ENCODE measurements at regions not wholly inside any gene's neighbourhood (a gene's known extent, or its start where the extent isn't known, plus 50 kb on each side); places are given as distances from the start of the nearest gene placed in this dataset.

GRCh38 chr4:97493815-97494518, 649.3 kb downstream of the STPG2 start:
- no peak overlapping the region for H3K4me3 ChIP-seq (ENCODE audit: low read depth, low read length)
- TF ChIP-seq CTCF (IDR thresholded peaks at IDR 0.05; ENCODE audit: control insufficient read depth, extremely low read depth, insufficient read depth) = no peak
- DNase-seq (ENCODE audit: low read depth) = no peak

GRCh38 chr4:97496298-97496873, 646.9 kb downstream of the STPG2 start:
- no peak for TF ChIP-seq CTCF (IDR thresholded peaks at IDR 0.05; ENCODE audit: control insufficient read depth, extremely low read depth, insufficient read depth)
- no peak overlapping the region for H3K4me3 ChIP-seq (ENCODE audit: low read depth, low read length)

GRCh38 chr4:97498875-97499274, 644.4 kb downstream of the STPG2 start:
- no peak overlapping the region for H3K4me3 ChIP-seq (ENCODE audit: low read depth, low read length)
- DNase-seq (ENCODE audit: low read depth) = no peak
- TF ChIP-seq CTCF (IDR thresholded peaks at IDR 0.05; ENCODE audit: control insufficient read depth, extremely low read depth, insufficient read depth) = no peak

More at GRCh38 chr4:97496298-97496873, 646.9 kb downstream of the STPG2 start:
- DNase-seq (ENCODE audit: low read depth) = peak; percentile 87

GRCh38 chr4:97500423-97500822, 642.9 kb downstream of the STPG2 start:
- DNase-seq (ENCODE audit: low read depth) = no peak
- TF ChIP-seq CTCF (IDR thresholded peaks at IDR 0.05; ENCODE audit: control insufficient read depth, extremely low read depth, insufficient read depth) = no peak
- H3K4me3 ChIP-seq (ENCODE audit: low read depth, low read length) = no peak overlapping the region

- no peak for DNase-seq (ENCODE audit: low read depth)
- H3K4me3 ChIP-seq (ENCODE audit: low read depth, low read length) = no peak overlapping the region
- TF ChIP-seq CTCF (IDR thresholded peaks at IDR 0.05; ENCODE audit: control insufficient read depth, extremely low read depth, insufficient read depth) = no peak
These were observed 638.6 kb downstream of the STPG2 start for GRCh38 chr4:97504713-97505112.

- no peak for DNase-seq (ENCODE audit: low read depth)
- no peak overlapping the region for H3K4me3 ChIP-seq (ENCODE audit: low read depth, low read length)
- no peak for TF ChIP-seq CTCF (IDR thresholded peaks at IDR 0.05; ENCODE audit: control insufficient read depth, extremely low read depth, insufficient read depth)
These were observed 635.6 kb downstream of the STPG2 start for GRCh38 chr4:97507587-97508245.

Data from LNCaP clone FGC (cell line).